ENCODE measurements at regions not wholly inside any gene's neighbourhood (a gene's known extent, or its start where the extent isn't known, plus 50 kb on each side); places are given as distances from the start of the nearest gene placed in this dataset.
"Not testable (repeated sequence)": the region's sequence is repeated elsewhere in the genome, so short reads cannot be mapped to it uniquely, and the experiment has no call there.

- TF ChIP-seq ZNF687 (CRISPR knock-in tag; IDR thresholded peaks at IDR 0.05) (peak; percentile 27; the same call in 1 of the 2 replicates), HOXA3 (CRISPR knock-in tag; IDR thresholded peaks at IDR 0.05) (peak; percentile 26; the same call in 1 of the 2 replicates), FOXA1 (CRISPR knock-in tag; IDR thresholded peaks at IDR 0.05) (peak; percentile 67), CBX5 (CRISPR knock-in tag; IDR thresholded peaks at IDR 0.05; ENCODE audit: borderline replicate concordance) (0 out of 2 replicates have a peak, but pooled peaks have one; percentile 25), SOX13 (CRISPR knock-in tag; conservative IDR thresholded peaks at IDR 0.05 in 1 of 2, IDR thresholded peaks at IDR 0.05 in 1 of 2) (peak in 1 of 2 experiments; percentile 10; a peak in 1 of 4 replicates), NR2F6 (CRISPR knock-in tag; IDR thresholded peaks at IDR 0.05) (0 out of 2 replicates have a peak, but pooled peaks have one; percentile 11)
- not testable (repeated sequence) for TF ChIP-seq FOXA1, SOX13, NR2F6 (IDR thresholded peaks at IDR 0.05)
Measured at GRCh38 chrX:46080121-46080520, 465.1 kb downstream of the ZNF674 start (continued).

- no peak overlapping the region for H3K4me2 ChIP-seq (ENCODE audit: low read depth, low read length)
- DNase-seq (ENCODE audit: low spot score), result no peak
- in situ Hi-C loops (cut with HindIII; ENCODE audit: extremely low pct_ligation_motif_present, low pct_unique_long_range_greater_than_20kb), result no loop called here
- FAIRE-seq, result no peak
- H4K20me1 ChIP-seq (ENCODE audit: insufficient read depth, low read length), result no peaks in the 10 kb centered on the region
- H3K27me3 ChIP-seq (ENCODE audit: control insufficient read depth in 1 of 2, insufficient read depth in 2 of 2, low read length in 2 of 2), result no peaks in the 10 kb centered on the region
- BruUV-seq (replicated peaks), result no TSS peak
- no peaks in the 10 kb centered on the region for H3K4me1 ChIP-seq (ENCODE audit: insufficient read depth, low read length)
- ChIA-PET POLR2A (no interaction called here), CTCF (ENCODE audit: low intra/inter-chr PET ratio, low total read pairs) (no interaction called here)
- no peak for ATAC-seq
- H3K36me3 ChIP-seq (replicated peaks in 1 of 2; ENCODE audit: control insufficient read depth in 1 of 2, insufficient read depth in 2 of 2, low read length in 2 of 2), result no peaks in the 10 kb centered on the region
- WGBS (ENCODE audit: low lambda C conversion rate), result 34% methylated on average over 3 of the region's 3 CpGs
- no peak for TF ChIP-seq AKAP8 (CRISPR knock-in tag; IDR thresholded peaks at IDR 0.05)
- no peak for TF ChIP-seq HDAC2 (CRISPR knock-in tag; IDR thresholded peaks at IDR 0.05)
- TF ChIP-seq CREM (IDR thresholded peaks at IDR 0.05), result no peak
- no peak for TF ChIP-seq CREM (CRISPR knock-in tag; IDR thresholded peaks at IDR 0.05)
- no peak for TF ChIP-seq ATF1 (CRISPR knock-in tag; IDR thresholded peaks at IDR 0.05)
- no peak for TF ChIP-seq ZSCAN30 (CRISPR knock-in tag; IDR thresholded peaks at IDR 0.05)
- H3K27ac ChIP-seq (ENCODE audit: extremely low read length, insufficient read depth, low read length), result no peak overlapping the region
- no peaks in the 10 kb centered on the region for H3K79me2 ChIP-seq (ENCODE audit: insufficient read depth, low read length)
- no peaks in the 10 kb centered on the region for H3K9me3 ChIP-seq (ENCODE audit: low read length)
- H3K9ac ChIP-seq (ENCODE audit: insufficient read depth, low read depth, low read length), result no peak overlapping the region
- H2AFZ ChIP-seq (ENCODE audit: low read length), result no peak overlapping the region
- H3K4me3 ChIP-seq (replicated peaks in 1 of 3; ENCODE audit: insufficient read depth in 1 of 3, low read depth in 2 of 3, low read length in 3 of 3), result no peak overlapping the region
- intact Hi-C loops (cut with micrococcal nuclease; ENCODE audit: unreplicated experiment), result no loop called here
Measured at GRCh38 chrX:46072791-46073190, 472.4 kb downstream of the ZNF674 start.
